ENCODE measurements at regions not wholly inside any gene's neighbourhood (a gene's known extent, or its start where the extent isn't known, plus 50 kb on each side); places are given as distances from the start of the nearest gene placed in this dataset.

GRCh38 chr2:234373060-234373459 lies 123.8 kb downstream of the ARL4C start:
- DNase-seq (ENCODE audit: low spot score) = no peak
- H3K4me3 ChIP-seq = no peak overlapping the region
- H3K9me3 ChIP-seq = no peaks in the 10 kb centered on the region
- no peak overlapping the region for H3K27ac ChIP-seq
- TF ChIP-seq CTCF (IDR thresholded peaks at IDR 0.05) = no peak
- H3K36me3 ChIP-seq = no peaks in the 10 kb centered on the region
- H3K27me3 ChIP-seq = no peaks in the 10 kb centered on the region
- no peaks in the 10 kb centered on the region for H3K4me1 ChIP-seq

GRCh38 chr2:234372506-234372905 lies 124.4 kb downstream of the ARL4C start:
- TF ChIP-seq CTCF (IDR thresholded peaks at IDR 0.05) = no peak
- H3K27ac ChIP-seq = no peak overlapping the region
- H3K9me3 ChIP-seq = no peaks in the 10 kb centered on the region
- no peak overlapping the region for H3K4me3 ChIP-seq
- H3K36me3 ChIP-seq = no peaks in the 10 kb centered on the region
- DNase-seq (ENCODE audit: low spot score) = no peak
- H3K4me1 ChIP-seq = no peaks in the 10 kb centered on the region
- no peaks in the 10 kb centered on the region for H3K27me3 ChIP-seq

- DNase-seq (ENCODE audit: low spot score) = no peak
- no peaks in the 10 kb centered on the region for H3K36me3 ChIP-seq
- TF ChIP-seq CTCF (IDR thresholded peaks at IDR 0.05) = no peak
- no peaks in the 10 kb centered on the region for H3K27me3 ChIP-seq
- H3K9me3 ChIP-seq = no peaks in the 10 kb centered on the region
- no peak overlapping the region for H3K4me3 ChIP-seq
- no peaks in the 10 kb centered on the region for H3K4me1 ChIP-seq
- no peak overlapping the region for H3K27ac ChIP-seq
Measured at GRCh38 chr2:234368861-234369261, 128.0 kb downstream of the ARL4C start.

- H3K4me3 ChIP-seq = no peak overlapping the region
- no peaks in the 10 kb centered on the region for H3K27me3 ChIP-seq
- no peaks in the 10 kb centered on the region for H3K36me3 ChIP-seq
- no peak overlapping the region for H3K27ac ChIP-seq
- no peak for TF ChIP-seq CTCF (IDR thresholded peaks at IDR 0.05)
- no peaks in the 10 kb centered on the region for H3K4me1 ChIP-seq
- DNase-seq (ENCODE audit: low spot score) = no peak
- no peaks in the 10 kb centered on the region for H3K9me3 ChIP-seq
Measured at GRCh38 chr2:234366891-234367290, 130.0 kb downstream of the ARL4C start.

GRCh38 chr2:234364661-234365060 lies 132.2 kb downstream of the ARL4C start:
- H3K27ac ChIP-seq = no peak overlapping the region
- H3K36me3 ChIP-seq = no peaks in the 10 kb centered on the region
- no peaks in the 10 kb centered on the region for H3K9me3 ChIP-seq
- DNase-seq (ENCODE audit: low spot score) = no peak
- no peaks in the 10 kb centered on the region for H3K4me1 ChIP-seq
- H3K4me3 ChIP-seq = no peak overlapping the region
- no peak for TF ChIP-seq CTCF (IDR thresholded peaks at IDR 0.05)
- H3K27me3 ChIP-seq = no peaks in the 10 kb centered on the region

- no peak overlapping the region for H3K4me3 ChIP-seq
- TF ChIP-seq CTCF (IDR thresholded peaks at IDR 0.05) = no peak
- no peak for DNase-seq (ENCODE audit: low spot score)
Measured at GRCh38 chr2:234363647-234364294, 133.1 kb downstream of the ARL4C start.

More at GRCh38 chr2:234363647-234364294, 133.1 kb downstream of the ARL4C start:
- Histone ChIP-seq H3K36me3 (no peaks in the 10 kb centered on the region), H3K27me3 (no peaks in the 10 kb centered on the region), H3K27ac (no peak overlapping the region), H3K9me3 (no peaks in the 10 kb centered on the region), H3K4me1 (no peaks in the 10 kb centered on the region)

Measured in right atrium auricular region (tissue), 2 donors.